NCI-H526 (cell line): ENCODE measurements at regions not wholly inside any gene's neighbourhood (a gene's known extent, or its start where the extent isn't known, plus 50 kb on each side); places are given as distances from the start of the nearest gene placed in this dataset.
A peak's percentile ranks its signal among the peaks of the same experiment; 100 is the strongest.

Source experiments
- DNase-seq, 2 experiments: peaks; one replicate each; lab custom pipeline; 2025; lab: John Stamatoyannopoulos, UW

DNA sequence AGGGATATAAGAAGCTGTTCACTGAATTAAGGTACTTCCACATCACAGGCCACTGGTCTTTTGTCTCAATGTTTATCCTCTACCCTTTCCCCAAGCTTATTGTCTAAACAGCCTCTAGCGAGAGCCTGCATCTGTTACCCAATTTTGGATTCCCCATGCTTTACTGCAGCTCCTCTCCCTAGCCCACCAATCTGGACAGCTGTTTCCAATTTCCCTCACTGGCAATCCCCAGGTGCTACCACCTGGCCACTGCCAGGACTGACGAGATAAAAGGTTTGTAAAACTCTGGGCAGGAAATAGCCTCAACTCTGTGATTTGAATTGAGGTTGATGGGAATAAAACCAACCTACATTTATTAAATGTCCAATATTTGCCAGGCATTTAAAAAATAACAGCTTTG lies 58.0 kb upstream of the TEX9 start:
- no peak for DNase-seq

DNA sequence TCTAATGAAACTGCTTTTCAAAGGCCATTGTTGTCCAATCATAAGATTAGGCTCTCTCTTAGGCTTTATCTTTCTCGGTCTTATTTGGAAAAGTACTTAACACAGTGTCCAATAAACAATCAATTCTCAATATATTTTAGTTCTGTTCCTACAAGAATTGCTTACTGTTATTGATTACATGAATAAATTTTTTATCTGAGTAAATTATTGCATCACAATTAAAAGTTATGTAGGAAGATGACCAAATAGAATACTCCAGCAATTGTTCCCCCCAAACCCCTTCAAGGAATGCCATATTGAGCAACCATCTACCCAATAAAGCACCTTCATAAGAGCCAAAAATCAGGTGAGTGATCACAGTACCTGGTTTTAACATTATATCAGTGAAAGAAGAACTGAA lies 55.0 kb upstream of the RFX7 start:
- no peak for DNase-seq

DNA sequence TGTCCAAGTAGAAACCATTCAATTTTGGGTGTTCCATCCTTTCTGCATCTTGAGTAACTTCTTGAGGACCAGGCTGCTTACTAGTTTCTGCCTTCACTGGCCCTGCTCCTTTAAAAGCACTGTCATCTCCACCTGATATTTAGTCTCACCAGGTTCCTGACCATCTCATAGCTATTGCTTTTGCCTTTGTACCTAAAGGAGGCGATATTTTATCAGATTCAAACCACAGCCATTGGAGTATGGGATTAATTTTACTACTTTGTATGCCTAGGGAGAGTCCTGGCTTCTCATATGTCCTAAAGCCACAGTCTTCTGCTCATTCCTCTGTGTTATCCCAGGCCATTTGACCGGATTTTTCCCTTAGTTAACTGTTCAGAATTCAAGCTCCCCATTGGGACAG lies 51.8 kb upstream of the RFX7 start:
- peak; percentile 2 to 40 for DNase-seq

DNA sequence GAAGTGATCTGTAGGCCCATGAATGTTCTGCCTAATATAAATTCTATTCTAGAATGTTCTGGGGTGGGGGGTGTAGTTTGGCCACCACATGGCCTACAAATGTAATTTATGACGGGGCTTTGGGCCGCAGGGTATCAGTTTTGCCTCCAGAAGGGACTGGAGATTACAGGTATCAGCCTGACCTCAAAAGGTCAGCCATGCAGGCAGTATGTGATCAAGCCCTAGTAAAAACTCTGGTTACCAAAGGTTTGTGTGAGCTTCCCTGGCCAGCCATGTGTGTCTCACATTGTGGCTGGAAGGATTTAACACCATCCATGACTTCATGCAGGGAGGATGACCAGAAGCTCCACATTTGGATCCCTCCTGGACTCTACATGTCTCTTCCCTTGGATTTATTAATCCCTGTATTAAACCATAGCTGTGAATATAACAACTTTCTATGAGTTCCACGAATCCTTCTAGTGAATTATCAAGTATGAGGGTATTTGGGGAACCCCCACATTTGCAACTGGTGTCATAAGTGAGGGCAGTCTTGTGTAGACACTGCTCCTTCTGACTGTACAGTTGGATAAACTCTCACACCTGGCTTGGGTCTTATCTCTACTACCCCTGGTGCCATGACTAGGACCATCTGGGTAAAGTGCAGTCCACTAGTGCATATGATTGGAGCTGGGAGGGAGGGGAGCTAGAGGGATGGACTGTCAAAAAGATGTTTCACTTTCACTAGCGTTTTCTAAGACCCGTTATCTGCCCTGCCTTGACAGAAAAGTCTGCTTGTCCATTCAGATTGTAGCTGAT lies 50.0 kb upstream of the RFX7 start:
- no peak for DNase-seq
